Neural cell (in vitro differentiated cells): ENCODE measurements at regions not wholly inside any gene's neighbourhood (a gene's known extent, or its start where the extent isn't known, plus 50 kb on each side); places are given as distances from the start of the nearest gene placed in this dataset.

Experiments used
- H2AFZ ChIP-seq: fragments of 200-600, 300-800 bp; sonication (generic), shearing (Covaris generic); 2 replicates; pipeline ENCODE4 v1.6.0; 2014; ENCODE audit warnings: low read depth, mild to moderate bottlenecking, antibody characterized with exemption, low read length, moderate library complexity
- H3F3A ChIP-seq: fragments of 200-600 bp; shearing (Covaris generic); 2 replicates; pipeline ENCODE4 v1.6.1; 2016; ENCODE audit warnings: mild to moderate bottlenecking, moderate library complexity, mixed read lengths, antibody characterized with exemption, low read length; ENCODE audit not compliant: insufficient read depth, poor library complexity, severe bottlenecking
- H3K27ac ChIP-seq: fragments of 200-600, 300-800 bp; sonication (generic), shearing (Covaris generic); 2 replicates; pipeline ENCODE4 v1.5.1; 2014; ENCODE audit warnings: mild to moderate bottlenecking, low read length, moderate library complexity
- H3K27me3 ChIP-seq: fragments of 300-800, 200-600 bp; sonication (generic), shearing (Covaris generic); 2 replicates; pipeline ENCODE4 v1.6.0; 2014; ENCODE audit warnings: mild to moderate bottlenecking, low read depth, low read length, moderate library complexity; ENCODE audit not compliant: insufficient read depth
- H3K36me3 ChIP-seq: fragments of 300-800, 200-600 bp; sonication (generic), shearing (Covaris generic); 2 replicates; pipeline ENCODE4 v1.5.1; 2014; ENCODE audit warnings: mild to moderate bottlenecking, antibody characterized with exemption, low read length, moderate library complexity; ENCODE audit not compliant: insufficient read depth
- H3K4me2 ChIP-seq: fragments of 300-800, 200-600 bp; sonication (generic), shearing (Covaris generic); 2 replicates; pipeline ENCODE4 v1.6.0; 2014; ENCODE audit warnings: mild to moderate bottlenecking, low read length
- H3K4me3 ChIP-seq: fragments of 300-800, 200-600 bp; sonication (generic), shearing (Covaris generic); 2 replicates; pipeline ENCODE4 v1.5.1; 2014; ENCODE audit warnings: mild to moderate bottlenecking, low read length, moderate library complexity
- H3K79me2 ChIP-seq: fragments of 200-600 bp; shearing (Covaris generic); replicated peaks from 2 replicates; pipeline ENCODE4 v1.6.0; 2014; ENCODE audit warnings: mild to moderate bottlenecking, low read length, moderate library complexity; ENCODE audit not compliant: insufficient read depth
- H3K9ac ChIP-seq: fragments of 300-800, 200-600 bp; sonication (generic), shearing (Covaris generic); 2 replicates; pipeline ENCODE4 v1.6.1; 2016; ENCODE audit warnings: mild to moderate bottlenecking, low read length, mixed read lengths
- H3K9me2 ChIP-seq: fragments of 200-600 bp; shearing (Covaris generic); 2 replicates; pipeline ENCODE4 v1.6.1; 2016; ENCODE audit warnings: mild to moderate bottlenecking, low read length, mixed read lengths; ENCODE audit not compliant: insufficient read depth
- H3K9me3 ChIP-seq: fragments of 200-600, 300-800 bp; sonication (generic), shearing (Covaris generic); 2 replicates; pipeline ENCODE4 v1.6.1; 2016; ENCODE audit warnings: mild to moderate bottlenecking, mixed run types, low read length, moderate library complexity, mixed read lengths
- H4K20me1 ChIP-seq: fragments of 200-600 bp; shearing (Covaris generic); 2 replicates; pipeline ENCODE4 v1.6.1; 2016; ENCODE audit warnings: mild to moderate bottlenecking, mixed run types; ENCODE audit not compliant: insufficient read depth
- CTCF ChIP-seq: fragments of 450-650 bp; IDR thresholded peaks from 2 replicates; pipeline ENCODE4 v1.5.1; 2014; ENCODE audit warnings: antibody characterized with exemption, mild to moderate bottlenecking, moderate library complexity; ENCODE audit not compliant: poor library complexity, severe bottlenecking
- EP300 ChIP-seq: fragments of 450-650 bp; conservative IDR thresholded peaks from 2 replicates; pipeline ENCODE4 v1.6.1; 2014; ENCODE audit warnings: antibody characterized with exemption, mild to moderate bottlenecking, moderate library complexity; ENCODE audit not compliant: poor library complexity, severe bottlenecking
- EZH2 ChIP-seq: fragments of 200-600, 300-800 bp; shearing (Covaris generic), sonication (generic); IDR thresholded peaks from 2 replicates; pipeline ENCODE4 v1.6.1; 2014; ENCODE audit warnings: antibody characterized with exemption, low read length, borderline replicate concordance, mild to moderate bottlenecking; ENCODE audit not compliant: insufficient read depth, poor library complexity, severe bottlenecking
- MXI1 ChIP-seq: fragments of 450-650 bp; conservative IDR thresholded peaks from 2 replicates; pipeline ENCODE4 v1.6.1; 2014; ENCODE audit warnings: antibody characterized with exemption, mild to moderate bottlenecking; ENCODE audit not compliant: poor library complexity, severe bottlenecking
- POLR2AphosphoS5 ChIP-seq: IDR thresholded peaks from 2 replicates; pipeline ENCODE4 v1.6.1; 2012
- RAD21 ChIP-seq: fragments of 450-650 bp; conservative IDR thresholded peaks from 2 replicates; pipeline ENCODE4 v1.6.1; 2014; ENCODE audit warnings: antibody characterized with exemption, mild to moderate bottlenecking, moderate library complexity
- REST ChIP-seq: IDR thresholded peaks from 2 replicates; pipeline ENCODE4 v1.6.1; 2012; ENCODE audit warnings: borderline replicate concordance
- SMC3 ChIP-seq: fragments of 450-650 bp; conservative IDR thresholded peaks from 2 replicates; pipeline ENCODE4 v1.6.1; 2014; ENCODE audit warnings: antibody characterized with exemption, mild to moderate bottlenecking, moderate library complexity; ENCODE audit not compliant: poor library complexity
- TAF1 ChIP-seq: IDR thresholded peaks from 2 replicates; pipeline ENCODE4 v1.6.1; 2012; ENCODE audit warnings: low read depth

GRCh38 chr3:164196477-164196876 lies 881.8 kb downstream of the SI start:
- Histone ChIP-seq H3K4me2 (no peak overlapping the region), H3K27me3 (no peaks in the 10 kb centered on the region), H3K9me2 (no peaks in the 10 kb centered on the region), H3K36me3 (no peaks in the 10 kb centered on the region), H3K4me3 (no peak overlapping the region), H3F3A (no peaks in the 10 kb centered on the region), H3K9ac (no peak overlapping the region), H2AFZ (no peak overlapping the region), H3K9me3 (no peaks in the 10 kb centered on the region), H3K79me2 (no peaks in the 10 kb centered on the region), H3K27ac (no peak overlapping the region), H4K20me1 (no peaks in the 10 kb centered on the region)
- TF ChIP-seq CTCF (no peak), TAF1 (no peak), MXI1 (no peak), REST (no peak), SMC3 (no peak), EZH2 (no peak), POLR2AphosphoS5 (no peak), EP300 (no peak), RAD21 (no peak)

- H3K4me2 ChIP-seq: no peak overlapping the region
- TF ChIP-seq MXI1 (no peak), TAF1 (no peak), EZH2 (no peak), SMC3 (no peak), POLR2AphosphoS5 (no peak), EP300 (no peak), RAD21 (no peak), REST (no peak), CTCF (no peak)
These were observed 883.5 kb downstream of the SI start for GRCh38 chr3:164194842-164195241.

More at GRCh38 chr3:164194842-164195241, 883.5 kb downstream of the SI start:
- Histone ChIP-seq H3K9me3 (no peaks in the 10 kb centered on the region), H2AFZ (no peak overlapping the region), H3K4me3 (no peak overlapping the region), H3K9me2 (no peaks in the 10 kb centered on the region), H4K20me1 (no peaks in the 10 kb centered on the region), H3K36me3 (no peaks in the 10 kb centered on the region), H3K9ac (no peak overlapping the region), H3F3A (no peaks in the 10 kb centered on the region), H3K27ac (no peak overlapping the region), H3K27me3 (no peaks in the 10 kb centered on the region), H3K79me2 (no peaks in the 10 kb centered on the region)
